Small intestine (tissue), 7 donors: ENCODE measurements at regions not wholly inside any gene's neighbourhood (a gene's known extent, or its start where the extent isn't known, plus 50 kb on each side); places are given as distances from the start of the nearest gene placed in this dataset.
A peak's percentile ranks its signal among the peaks of the same experiment; 100 is the strongest.

Experiments
- DNase-seq, 2 donors: peaks; one replicate each; pipeline versions ENCODE4 v3.0.0 to v3.0.0-alpha.2; 2013
- FAIRE-seq: peaks from 2 replicates; lab custom pipeline; 2012; peaks lifted over from hg19 to GRCh38; lab: Jason Lieb, UNC
- H3K27ac ChIP-seq, 3 donors: one replicate each; pipeline ENCODE4 v1.5.1; 2013; ENCODE audit warnings: low read length in 2 of 3, mild to moderate bottlenecking in 2 of 3, control low read depth in 1 of 3, inconsistent platforms in 1 of 3, low read depth in 1 of 3, moderate library complexity in 1 of 3
- H3K27me3 ChIP-seq, 3 donors: one replicate each; pipeline ENCODE4 v1.6.1; 2013; ENCODE audit warnings: low read length in 3 of 3, inconsistent platforms in 1 of 3; ENCODE audit not compliant: control insufficient read depth in 3 of 3, insufficient read depth in 3 of 3
- H3K36me3 ChIP-seq, 3 donors: one replicate each; pipeline ENCODE4 v1.6.1; 2013; ENCODE audit warnings: low read length in 3 of 3, inconsistent platforms in 1 of 3, low read depth in 1 of 3, mild to moderate bottlenecking in 1 of 3, moderate library complexity in 1 of 3; ENCODE audit not compliant: control insufficient read depth in 3 of 3, insufficient read depth in 2 of 3
- H3K4me1 ChIP-seq, 3 donors: one replicate each; pipeline ENCODE4 v1.6.1; 2013; ENCODE audit warnings: low read length in 2 of 3, inconsistent platforms in 1 of 3, low read depth in 1 of 3, mild to moderate bottlenecking in 1 of 3, moderate library complexity in 1 of 3; ENCODE audit not compliant: control insufficient read depth in 3 of 3, insufficient read depth in 2 of 3
- H3K4me3 ChIP-seq, 3 donors: one replicate each; pipeline ENCODE4 v1.5.1; 2013; ENCODE audit warnings: low read length in 3 of 3, control low read depth in 1 of 3, inconsistent platforms in 1 of 3, low read depth in 1 of 3, mild to moderate bottlenecking in 1 of 3, moderate library complexity in 1 of 3
- H3K9me3 ChIP-seq, 2 donors: one replicate each; pipeline ENCODE4 v1.6.1; 2013; ENCODE audit warnings: low read depth in 1 of 2, low read length in 1 of 2; ENCODE audit not compliant: control insufficient read depth in 2 of 2, insufficient read depth in 1 of 2
- WGBS, 3 donors: extraction: QIAGEN DNeasy Blood & Tissue Kit; methylation state at CpG; one replicate each; pipeline ENCODE4 v1.1.7; 2013; 5-methylcytosine and 5-hydroxymethylcytosine counted together
- donor health status: healthy with polysubstance abuse.
- donor health status: control.
- donor health status: control.
- donor health status: Bipolar disorder and iron deficiency.
- donor health status: healthy.

GRCh38 chr16:74099530-74099929, 197.1 kb upstream of the PSMD7 start:
- DNase-seq: no peak
- Histone ChIP-seq H3K27me3 (no peaks in the 10 kb centered on the region), H3K4me1 (no peaks in the 10 kb centered on the region), H3K9me3 (no peaks in the 10 kb centered on the region), H3K4me3 (no peak overlapping the region), H3K27ac (no peak overlapping the region), H3K36me3 (no peaks in the 10 kb centered on the region)
- 82 to 86% (median 84%) methylated on average over 8 of the region's 8 CpGs for WGBS, 3 donors
- no peak for FAIRE-seq

- 83 to 94% (median 92%) methylated on average over 1 of the region's 1 CpG for WGBS, 3 donors
- FAIRE-seq: no peak
These were observed 201.7 kb upstream of the PSMD7 start for GRCh38 chr16:74094962-74095361.

GRCh38 chr16:74094514-74094913, 202.1 kb upstream of the PSMD7 start:
- H3K27me3 ChIP-seq: no peaks in the 10 kb centered on the region
- no peak for FAIRE-seq

More at GRCh38 chr16:74094962-74095361, 201.7 kb upstream of the PSMD7 start:
- no peaks in the 10 kb centered on the region for H3K9me3 ChIP-seq
- H3K4me1 ChIP-seq: no peaks in the 10 kb centered on the region
- no peaks in the 10 kb centered on the region for H3K27me3 ChIP-seq
- DNase-seq: no peak
- H3K4me3 ChIP-seq: no peak overlapping the region
- H3K27ac ChIP-seq: no peak overlapping the region
- H3K36me3 ChIP-seq: no peaks in the 10 kb centered on the region

GRCh38 chr16:74092336-74092735, 204.3 kb upstream of the PSMD7 start:
- no peak overlapping the region for H3K4me3 ChIP-seq
- H3K36me3 ChIP-seq: no peaks in the 10 kb centered on the region
- DNase-seq (no peak), FAIRE-seq (no peak)
- no peaks in the 10 kb centered on the region for H3K4me1 ChIP-seq
- no peak overlapping the region for H3K27ac ChIP-seq
- WGBS, 3 donors: 82 to 91% (median 90%) methylated on average over 4 of the region's 4 CpGs
- no peaks in the 10 kb centered on the region for H3K9me3 ChIP-seq
- H3K27me3 ChIP-seq: no peaks in the 10 kb centered on the region

More at GRCh38 chr16:74094514-74094913, 202.1 kb upstream of the PSMD7 start:
- no peak for DNase-seq
- H3K27ac ChIP-seq: no peak overlapping the region
- no peaks in the 10 kb centered on the region for H3K9me3 ChIP-seq
- H3K4me1 ChIP-seq: no peaks in the 10 kb centered on the region
- no peak overlapping the region for H3K4me3 ChIP-seq
- 90 to 91% (median 90%) methylated on average over 4 of the region's 4 CpGs for WGBS, 3 donors
- no peaks in the 10 kb centered on the region for H3K36me3 ChIP-seq

- no peaks in the 10 kb centered on the region for H3K36me3 ChIP-seq
- no peaks in the 10 kb centered on the region for H3K27me3 ChIP-seq
- H3K27ac ChIP-seq: no peak overlapping the region
- WGBS, 3 donors: 67 to 73% (median 68%) methylated on average over 4 of the region's 4 CpGs
- FAIRE-seq (no peak), DNase-seq (no peak)
- H3K9me3 ChIP-seq: no peaks in the 10 kb centered on the region
- H3K4me3 ChIP-seq: no peak overlapping the region
- no peaks in the 10 kb centered on the region for H3K4me1 ChIP-seq
These were observed 205.7 kb upstream of the PSMD7 start for GRCh38 chr16:74090871-74091270.

- no peaks in the 10 kb centered on the region for H3K36me3 ChIP-seq
- FAIRE-seq (no peak), DNase-seq (peak; percentile 5 to 6)
- no peaks in the 10 kb centered on the region for H3K9me3 ChIP-seq
- no peaks in the 10 kb centered on the region for H3K27me3 ChIP-seq
- no peak overlapping the region for H3K27ac ChIP-seq
- 23 to 66% (median 38%) methylated on average over 3 of the region's 3 CpGs for WGBS, 3 donors
- no peaks in the 10 kb centered on the region for H3K4me1 ChIP-seq
- H3K4me3 ChIP-seq: no peak overlapping the region
These were observed 213.1 kb upstream of the PSMD7 start for GRCh38 chr16:74083541-74083940.

- Histone ChIP-seq H3K36me3 (no peaks in the 10 kb centered on the region), H3K27ac (no peak overlapping the region), H3K4me3 (no peak overlapping the region), H3K27me3 (no peaks in the 10 kb centered on the region), H3K9me3 (no peaks in the 10 kb centered on the region), H3K4me1 (no peaks in the 10 kb centered on the region)
- 74 to 85% (median 74%) methylated on average over 8 of the region's 8 CpGs for WGBS, 3 donors
- no peak for DNase-seq
- FAIRE-seq: no peak
These were observed 216.3 kb upstream of the PSMD7 start for GRCh38 chr16:74080311-74080710.

- no peak overlapping the region for H3K4me3 ChIP-seq
- WGBS, 3 donors: 35 to 73% (median 68%) methylated on average over 1 of the region's 1 CpG
- H3K9me3 ChIP-seq: no peaks in the 10 kb centered on the region
- H3K27me3 ChIP-seq: no peaks in the 10 kb centered on the region
- FAIRE-seq: no peak
- DNase-seq: no peak
- no peak overlapping the region for H3K27ac ChIP-seq
- H3K4me1 ChIP-seq: no peaks in the 10 kb centered on the region
- H3K36me3 ChIP-seq: no peaks in the 10 kb centered on the region
These were observed 217.4 kb upstream of the PSMD7 start for GRCh38 chr16:74079232-74079586.

GRCh38 chr16:74078511-74079231, 217.9 kb upstream of the PSMD7 start:
- H3K4me3 ChIP-seq: no peak overlapping the region

More at GRCh38 chr16:74078511-74079231, 217.9 kb upstream of the PSMD7 start:
- 53 to 66% (median 54%) methylated on average over 8 of the region's 8 CpGs for WGBS, 3 donors
- H3K27me3 ChIP-seq: no peaks in the 10 kb centered on the region
- H3K36me3 ChIP-seq: no peaks in the 10 kb centered on the region
- H3K9me3 ChIP-seq: no peaks in the 10 kb centered on the region
- no peak overlapping the region for H3K27ac ChIP-seq
- H3K4me1 ChIP-seq: no peaks in the 10 kb centered on the region
- no peak for FAIRE-seq
- no peak for DNase-seq
